HG03565 (cell line): ENCODE measurements at regions not wholly inside any gene's neighbourhood (a gene's known extent, or its start where the extent isn't known, plus 50 kb on each side); places are given as distances from the start of the nearest gene placed in this dataset.

ENCODE experiments used
- ATAC-seq: cut with Tn5 transposase; IDR thresholded peaks from one replicate; pipeline ENCODE4 v1.9.1; 2021; ENCODE audit warnings: mild to moderate bottlenecking, moderate library complexity; ENCODE audit not compliant: unreplicated experiment

- no peak for ATAC-seq
Observed at GRCh38 chr3:59167756-59168155, 117.9 kb upstream of the CFAP20DC start.

GRCh38 chr3:59163953-59164352 lies 114.1 kb upstream of the CFAP20DC start:
- no peak for ATAC-seq

- no peak for ATAC-seq
Observed at GRCh38 chr3:59161048-59161447, 111.2 kb upstream of the CFAP20DC start.

GRCh38 chr3:59160133-59160746 lies 110.4 kb upstream of the CFAP20DC start:
- ATAC-seq: no peak

GRCh38 chr3:59153648-59154047 lies 103.8 kb upstream of the CFAP20DC start:
- ATAC-seq: no peak

GRCh38 chr3:59152943-59153342 lies 103.1 kb upstream of the CFAP20DC start:
- ATAC-seq: no peak

GRCh38 chr3:59150039-59150438 lies 100.2 kb upstream of the CFAP20DC start:
- no peak for ATAC-seq

GRCh38 chr3:59149166-59149565 lies 99.3 kb upstream of the CFAP20DC start:
- no peak for ATAC-seq

- no peak for ATAC-seq
Observed at GRCh38 chr3:59143447-59143846, 93.6 kb upstream of the CFAP20DC start.

- no peak for ATAC-seq
Observed at GRCh38 chr3:59142556-59142955, 92.7 kb upstream of the CFAP20DC start.

- ATAC-seq: no peak
Observed at GRCh38 chr3:59138966-59139365, 89.1 kb upstream of the CFAP20DC start.

GRCh38 chr3:59137415-59137814 lies 87.6 kb upstream of the CFAP20DC start:
- no peak for ATAC-seq

- ATAC-seq: no peak
Observed at GRCh38 chr3:59136081-59136480, 86.3 kb upstream of the CFAP20DC start.

- no peak for ATAC-seq
Observed at GRCh38 chr3:59135096-59135495, 85.3 kb upstream of the CFAP20DC start.

GRCh38 chr3:59133311-59133710 lies 83.5 kb upstream of the CFAP20DC start:
- ATAC-seq: no peak

GRCh38 chr3:59131016-59131766 lies 81.4 kb upstream of the CFAP20DC start:
- no peak for ATAC-seq

- ATAC-seq: no peak
Observed at GRCh38 chr3:59128685-59129084, 78.9 kb upstream of the CFAP20DC start.

GRCh38 chr3:59127071-59127470 lies 77.2 kb upstream of the CFAP20DC start:
- ATAC-seq: no peak

GRCh38 chr3:59126446-59126845 lies 76.6 kb upstream of the CFAP20DC start:
- no peak for ATAC-seq

- ATAC-seq: no peak
Observed at GRCh38 chr3:59121346-59122144, 71.7 kb upstream of the CFAP20DC start.

- no peak for ATAC-seq
Observed at GRCh38 chr3:59118928-59119327, 69.1 kb upstream of the CFAP20DC start.

- no peak for ATAC-seq
Observed at GRCh38 chr3:59117396-59117795, 67.6 kb upstream of the CFAP20DC start.
